GM12878 (cell line): ENCODE measurements at regions not wholly inside any gene's neighbourhood (a gene's known extent, or its start where the extent isn't known, plus 50 kb on each side); places are given as distances from the start of the nearest gene placed in this dataset.

ENCODE experiments used
- BCLAF1 ChIP-seq: fragments of 450-650 bp; IDR thresholded peaks from 2 replicates; pipeline ENCODE4 v1.6.1; 2017; ENCODE audit warnings: antibody characterized with exemption, mild to moderate bottlenecking, moderate library complexity
- CBFB ChIP-seq: IDR thresholded peaks from 2 replicates; pipeline ENCODE4 v1.6.1; 2016; ENCODE audit warnings: antibody characterized with exemption, low read depth
- CREM ChIP-seq: IDR thresholded peaks from 2 replicates; pipeline ENCODE4 v1.6.1; 2014; ENCODE audit warnings: antibody characterized with exemption, low read depth
- ESRRA ChIP-seq: IDR thresholded peaks from 2 replicates; pipeline ENCODE4 v1.6.1; 2012; ENCODE audit warnings: mild to moderate bottlenecking, low read length, improper control_type of control experiment
- EZH2 ChIP-seq: IDR thresholded peaks from 2 replicates; pipeline ENCODE4 v1.6.1; 2012; ENCODE audit warnings: low read depth, mild to moderate bottlenecking, control low read depth, inconsistent platforms, low read length, borderline replicate concordance; ENCODE audit not compliant: control insufficient read depth
- JUNB ChIP-seq: IDR thresholded peaks from 2 replicates; pipeline ENCODE4 v1.6.1; 2016; ENCODE audit warnings: antibody characterized with exemption, mild to moderate bottlenecking
- MEF2B ChIP-seq: fragments of 450-650 bp; IDR thresholded peaks from 2 replicates; pipeline ENCODE4 v1.6.1; 2018; ENCODE audit warnings: mild to moderate bottlenecking, moderate library complexity; ENCODE audit not compliant: partially characterized antibody, poor library complexity, severe bottlenecking
- RUNX3 ChIP-seq: IDR thresholded peaks from 2 replicates; pipeline ENCODE4 v1.6.1; 2012; ENCODE audit warnings: low read length, inconsistent platforms
- TAF1 ChIP-seq: IDR thresholded peaks from 2 replicates; pipeline ENCODE4 v1.6.1; 2011; ENCODE audit warnings: mild to moderate bottlenecking, low read depth, low read length, borderline replicate concordance
- TF ChIP-seq, protein P1 (sequence below): fragments of 450-650 bp; formaldehyde crosslinking; IDR thresholded peaks from 2 replicates; pipeline ENCODE4 v1.5.0; 2022; ENCODE audit warnings: mild to moderate bottlenecking, missing genetic modification characterization
- TF ChIP-seq, protein P2 (sequence below): IDR thresholded peaks from 2 replicates; pipeline ENCODE4 v1.6.1; 2011; ENCODE audit warnings: borderline replicate concordance, low read depth, mild to moderate bottlenecking, moderate library complexity, mixed read lengths, low read length; ENCODE audit not compliant: insufficient read depth; ENCODE audit errors: extremely low read length

DNA sequence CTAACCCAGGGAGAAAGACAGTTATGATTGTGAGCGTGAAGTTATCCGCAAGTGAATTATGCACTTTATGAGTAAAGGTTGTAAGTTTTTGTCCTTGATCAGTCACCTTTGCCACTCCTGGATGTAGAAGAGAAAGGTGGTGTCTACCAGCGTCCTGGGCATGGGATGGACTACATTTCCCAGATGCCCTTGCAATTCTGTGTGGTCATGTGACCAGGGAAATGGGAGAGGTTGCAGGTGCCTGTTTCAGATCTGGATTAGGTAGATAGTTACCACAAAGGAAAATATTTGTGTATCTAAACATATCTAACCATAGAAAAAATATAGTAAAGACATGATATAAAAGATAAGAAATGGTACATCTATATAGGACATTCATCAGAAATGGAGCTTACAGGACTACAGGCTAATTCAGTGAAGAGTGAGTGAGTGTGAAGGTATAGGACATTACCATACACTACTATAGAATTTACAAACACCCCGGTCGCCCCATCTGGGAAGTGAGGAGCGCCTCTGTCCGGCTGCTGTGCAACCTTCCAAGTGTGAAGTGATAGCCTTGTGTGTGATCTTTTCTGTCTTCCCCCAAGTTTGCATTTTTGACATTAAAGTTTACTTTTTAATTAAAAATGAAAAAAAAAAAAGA is 51.6 kb upstream of the CACNA1A start (continued):
- TF ChIP-seq CBFB (no peak), RUNX3 (no peak), CREM (no peak), MEF2B (no peak), JUNB (no peak), EZH2 (no peak), ESRRA (no peak), BCLAF1 (no peak), TAF1 (no peak)
- TF ChIP-seq, protein P1, sequence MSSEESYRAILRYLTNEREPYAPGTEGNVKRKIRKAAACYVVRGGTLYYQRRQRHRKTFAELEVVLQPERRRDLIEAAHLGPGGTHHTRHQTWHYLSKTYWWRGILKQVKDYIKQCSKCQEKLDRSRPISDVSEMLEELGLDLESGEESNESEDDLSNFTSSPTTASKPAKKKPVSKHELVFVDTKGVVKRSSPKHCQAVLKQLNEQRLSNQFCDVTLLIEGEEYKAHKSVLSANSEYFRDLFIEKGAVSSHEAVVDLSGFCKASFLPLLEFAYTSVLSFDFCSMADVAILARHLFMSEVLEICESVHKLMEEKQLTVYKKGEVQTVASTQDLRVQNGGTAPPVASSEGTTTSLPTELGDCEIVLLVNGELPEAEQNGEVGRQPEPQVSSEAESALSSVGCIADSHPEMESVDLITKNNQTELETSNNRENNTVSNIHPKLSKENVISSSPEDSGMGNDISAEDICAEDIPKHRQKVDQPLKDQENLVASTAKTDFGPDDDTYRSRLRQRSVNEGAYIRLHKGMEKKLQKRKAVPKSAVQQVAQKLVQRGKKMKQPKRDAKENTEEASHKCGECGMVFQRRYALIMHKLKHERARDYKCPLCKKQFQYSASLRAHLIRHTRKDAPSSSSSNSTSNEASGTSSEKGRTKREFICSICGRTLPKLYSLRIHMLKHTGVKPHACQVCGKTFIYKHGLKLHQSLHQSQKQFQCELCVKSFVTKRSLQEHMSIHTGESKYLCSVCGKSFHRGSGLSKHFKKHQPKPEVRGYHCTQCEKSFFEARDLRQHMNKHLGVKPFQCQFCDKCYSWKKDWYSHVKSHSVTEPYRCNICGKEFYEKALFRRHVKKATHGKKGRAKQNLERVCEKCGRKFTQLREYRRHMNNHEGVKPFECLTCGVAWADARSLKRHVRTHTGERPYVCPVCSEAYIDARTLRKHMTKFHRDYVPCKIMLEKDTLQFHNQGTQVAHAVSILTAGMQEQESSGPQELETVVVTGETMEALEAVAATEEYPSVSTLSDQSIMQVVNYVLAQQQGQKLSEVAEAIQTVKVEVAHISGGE (CRISPR knock-in tag), result no peak
- TF ChIP-seq, protein P2, sequence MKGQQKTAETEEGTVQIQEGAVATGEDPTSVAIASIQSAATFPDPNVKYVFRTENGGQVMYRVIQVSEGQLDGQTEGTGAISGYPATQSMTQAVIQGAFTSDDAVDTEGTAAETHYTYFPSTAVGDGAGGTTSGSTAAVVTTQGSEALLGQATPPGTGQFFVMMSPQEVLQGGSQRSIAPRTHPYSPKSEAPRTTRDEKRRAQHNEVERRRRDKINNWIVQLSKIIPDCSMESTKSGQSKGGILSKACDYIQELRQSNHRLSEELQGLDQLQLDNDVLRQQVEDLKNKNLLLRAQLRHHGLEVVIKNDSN, result peak; percentile 50
